Heart left ventricle (tissue), 16 donors: ENCODE measurements at regions not wholly inside any gene's neighbourhood (a gene's known extent, or its start where the extent isn't known, plus 50 kb on each side); places are given as distances from the start of the nearest gene placed in this dataset.

Source experiments
- ATAC-seq, 4 donors: fragments of 200-7000 bp; cut with Tn5 transposase; one replicate each; pipeline ENCODE4 v1.9.1; 2020 to 2022; ENCODE audit warnings: moderate library complexity in 4 of 4, mild to moderate bottlenecking in 3 of 4, moderate number of reproducible peaks in 1 of 4
- DNase-seq, 5 donors: peaks; one replicate each; pipeline ENCODE4 v3.0.0-alpha.2; 2020
- H3K27ac ChIP-seq, 12 donors: fragments of 200-600 bp; sonication (generic) in 4 of 12; one replicate each; pipeline versions ENCODE4 v1.5.0 to v1.8.0; 2016 to 2022; ENCODE audit warnings: mild to moderate bottlenecking in 2 of 12
- H3K27me3 ChIP-seq, 9 donors: fragments of 200-600 bp; sonication (generic) in 2 of 9; one replicate each; pipeline versions ENCODE4 v1.5.1 to v1.8.0; 2016 to 2022; ENCODE audit warnings: mild to moderate bottlenecking in 3 of 9
- H3K36me3 ChIP-seq, 9 donors: fragments of 200-600 bp; sonication (generic) in 2 of 9; one replicate each; pipeline versions ENCODE4 v1.5.0 to v1.8.0; 2018 to 2022; ENCODE audit warnings: mild to moderate bottlenecking in 2 of 9
- H3K4me1 ChIP-seq, 12 donors: fragments of 200-600 bp; sonication (generic) in 4 of 12; one replicate each; pipeline versions ENCODE4 v1.5.0 to v1.8.0; 2016 to 2022; ENCODE audit warnings: mild to moderate bottlenecking in 3 of 12
- H3K4me3 ChIP-seq, 12 donors: fragments of 200-600 bp; sonication (generic) in 4 of 12; one replicate each; pipeline versions ENCODE4 v1.5.0 to v1.8.0; 2017 to 2022; ENCODE audit warnings: mild to moderate bottlenecking in 9 of 12, moderate library complexity in 4 of 12
- H3K9me3 ChIP-seq, 12 donors: fragments of 200-600 bp; sonication (generic) in 4 of 12; one replicate each; pipeline versions ENCODE4 v1.5.0 to v1.8.0; 2016 to 2022; ENCODE audit warnings: mild to moderate bottlenecking in 1 of 12
- POLR2A ChIP-seq, 2 donors: fragments of 450-650 bp; IDR thresholded peaks; one replicate each; pipeline ENCODE4 v1.6.1; 2017; ENCODE audit warnings: antibody characterized with exemption in 2 of 2, mild to moderate bottlenecking in 2 of 2, moderate library complexity in 2 of 2
- WGBS, 4 donors: extraction: QIAGEN DNeasy Blood & Tissue Kit in 2 of 4; methylation state at CpG; one replicate each; pipeline versions ENCODE4 v1.1.5 to v1.1.7; 2013 to 2018; 5-methylcytosine and 5-hydroxymethylcytosine counted together
- intact Hi-C, 10 donors: fragments of 100-400 bp; cut with DNase I; formaldehyde crosslinking; loops; one replicate each; pipeline versions ENCODE4 v1.11.1 to v1.14.2; 2022
- TF ChIP-seq, protein P1 (sequence below), 12 donors: fragments of 200-600 bp; sonication (generic) in 4 of 12; IDR thresholded peaks; one replicate each; pipeline versions ENCODE4 v1.5.0 to v1.8.0; 2018 to 2022; ENCODE audit warnings: antibody characterized with exemption in 12 of 12, mild to moderate bottlenecking in 5 of 12
- donor health status: ischemic (EF 13 %, LVEDD 7.1; RV severe dilation, severe dysfunction).
- donor health status: healthy with polysubstance abuse.
- donor health status: DM: no; HTN: yes; CAD: no.
- donor health status: DM: no; HTN: no; CAD: no.
- donor health status: ischemic (EF 25% LVEDD 6.9; RV normal size, moderate dysfunction).
- donor health status: ischemic (EF 25% LVEDD 5.7; RV mildly dilated, moderate dysfunction).
- donor health status: healthy.
- donor health status: DM: yes; HTN: yes; CAD: no.
- donor health status: ischemic (EF 35%, LVEDD 5.7; RV mildly dilated, moderate dysfunction).
- donor health status: nonischemic (EF 11% LVEDD 7.7; RV severe dilation, severe dysfunction).
- donor health status: DM: yes; HTN: yes; CAD: no.
- donor health status: PGD.
- donor health status: ischemic (EF 29% LVEDD 5.4; RV normal size, mild dysfunction).
- donor health status: nonischemic (EF 23%, LVEDD 6.1; RV moderate dilation, normal function).

DNA sequence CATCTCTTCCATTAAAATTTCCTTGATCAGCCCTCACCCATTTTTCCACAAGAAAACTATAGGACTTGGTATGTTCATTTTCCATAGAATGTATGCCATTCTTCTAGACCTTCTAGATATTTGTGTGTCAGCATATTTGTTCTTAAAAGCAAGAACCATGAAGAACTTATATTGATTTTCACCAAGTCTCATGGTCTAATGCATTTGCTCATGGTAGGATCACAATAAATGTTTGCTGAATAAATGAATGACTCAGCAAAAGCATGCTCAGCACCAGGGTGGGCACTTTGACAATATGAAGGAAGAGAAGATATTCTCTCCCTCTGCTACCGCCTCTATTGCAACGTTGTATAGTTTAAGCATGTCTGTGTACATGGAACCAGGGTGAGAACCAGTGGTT, 805.5 kb upstream of the SLC35B3 start:
- DNase-seq (no peak), ATAC-seq (no peak)
- Histone ChIP-seq H3K27me3 (no peaks in the 10 kb centered on the region), H3K36me3 (no peaks in the 10 kb centered on the region), H3K4me1 (no peaks in the 10 kb centered on the region), H3K9me3 (no peaks in the 10 kb centered on the region), H3K4me3 (no peak overlapping the region), H3K27ac (no peak overlapping the region)
- WGBS, 4 donors = 91 to 100% (median 93%) methylated on average over 2 of the region's 2 CpGs
- TF ChIP-seq POLR2A (IDR thresholded peaks at IDR 0.05) = no peak
- TF ChIP-seq, protein P1, sequence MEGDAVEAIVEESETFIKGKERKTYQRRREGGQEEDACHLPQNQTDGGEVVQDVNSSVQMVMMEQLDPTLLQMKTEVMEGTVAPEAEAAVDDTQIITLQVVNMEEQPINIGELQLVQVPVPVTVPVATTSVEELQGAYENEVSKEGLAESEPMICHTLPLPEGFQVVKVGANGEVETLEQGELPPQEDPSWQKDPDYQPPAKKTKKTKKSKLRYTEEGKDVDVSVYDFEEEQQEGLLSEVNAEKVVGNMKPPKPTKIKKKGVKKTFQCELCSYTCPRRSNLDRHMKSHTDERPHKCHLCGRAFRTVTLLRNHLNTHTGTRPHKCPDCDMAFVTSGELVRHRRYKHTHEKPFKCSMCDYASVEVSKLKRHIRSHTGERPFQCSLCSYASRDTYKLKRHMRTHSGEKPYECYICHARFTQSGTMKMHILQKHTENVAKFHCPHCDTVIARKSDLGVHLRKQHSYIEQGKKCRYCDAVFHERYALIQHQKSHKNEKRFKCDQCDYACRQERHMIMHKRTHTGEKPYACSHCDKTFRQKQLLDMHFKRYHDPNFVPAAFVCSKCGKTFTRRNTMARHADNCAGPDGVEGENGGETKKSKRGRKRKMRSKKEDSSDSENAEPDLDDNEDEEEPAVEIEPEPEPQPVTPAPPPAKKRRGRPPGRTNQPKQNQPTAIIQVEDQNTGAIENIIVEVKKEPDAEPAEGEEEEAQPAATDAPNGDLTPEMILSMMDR (IDR thresholded peaks at IDR 0.05) = no peak
- intact Hi-C loops = no loop called here

DNA sequence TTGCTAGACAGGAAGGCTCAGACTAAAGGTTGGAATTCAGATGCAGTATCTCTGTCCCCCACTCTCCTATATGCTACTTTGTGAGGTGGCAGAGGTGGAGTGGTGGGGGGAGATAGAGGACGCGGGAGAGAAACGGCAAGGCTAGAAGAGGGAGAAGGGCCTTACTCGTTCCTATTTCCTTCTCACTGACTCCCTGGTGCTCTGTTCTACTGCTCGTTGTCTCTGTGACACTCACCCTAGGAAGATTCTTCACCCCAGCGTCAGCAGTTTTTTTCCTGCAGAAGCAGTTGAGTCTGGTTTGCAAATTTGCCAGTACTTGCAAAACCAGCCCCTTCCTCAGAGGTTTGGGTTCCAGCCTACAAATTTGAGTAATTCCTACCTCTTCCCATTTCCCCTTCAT, 801.1 kb upstream of the SLC35B3 start:
- intact Hi-C loops = no loop called here
- ATAC-seq = no peak

DNA sequence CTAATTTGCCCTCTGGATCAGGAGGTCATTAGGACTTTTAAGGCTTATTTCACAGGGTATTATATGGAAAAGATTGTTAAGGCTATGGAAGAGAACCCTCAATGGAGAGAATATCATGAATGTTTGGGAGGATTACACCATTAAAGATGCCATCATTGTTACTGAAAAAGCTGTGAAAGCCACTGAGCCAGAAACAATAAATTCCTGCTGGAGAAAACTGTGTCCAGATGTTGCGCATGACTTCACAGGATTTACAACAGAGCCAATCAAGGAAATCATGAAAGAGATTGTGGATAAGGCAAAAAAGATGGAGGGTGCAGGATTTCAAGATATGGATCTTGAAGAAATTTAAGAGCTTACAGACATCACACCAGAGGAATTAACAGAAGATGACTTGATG, 798.3 kb upstream of the SLC35B3 start:
- Histone ChIP-seq H3K4me1 (no peaks in the 10 kb centered on the region), H3K9me3 (peaks cover 0 to 8% (median 0%) of the 10 kb centered on the region in 12 donors), H3K4me3 (no peak overlapping the region), H3K36me3 (no peaks in the 10 kb centered on the region), H3K27me3 (no peaks in the 10 kb centered on the region), H3K27ac (no peak overlapping the region)
- ATAC-seq (no peak), DNase-seq (no peak)
- 93 to 100% (median 97%) methylated on average over 1 of the region's 1 CpG for WGBS, 4 donors
- TF ChIP-seq POLR2A (IDR thresholded peaks at IDR 0.05) = no peak
- TF ChIP-seq, protein P1 (IDR thresholded peaks at IDR 0.05) = no peak
- intact Hi-C loops = loop anchor here in 1 of 10 donors (2.0 kb wide), 1 partner anchor 21 kb away; no protein-coding TSS in a partner anchor

More for the DNA sequence above, 801.1 kb upstream of the SLC35B3 start:
- no peak overlapping the region for H3K4me3 ChIP-seq
- H3K4me1 ChIP-seq = no peaks in the 10 kb centered on the region
- 47 to 63% (median 60%) methylated on average over 6 of the region's 6 CpGs for WGBS, 4 donors
- no peaks in the 10 kb centered on the region for H3K36me3 ChIP-seq
- peaks cover 0 to 8% (median 0%) of the 10 kb centered on the region in 12 donors for H3K9me3 ChIP-seq
- DNase-seq = no peak
- no peaks in the 10 kb centered on the region for H3K27me3 ChIP-seq
- no peak for TF ChIP-seq POLR2A (IDR thresholded peaks at IDR 0.05)
- TF ChIP-seq, protein P1 (IDR thresholded peaks at IDR 0.05) = no peak
- no peak overlapping the region for H3K27ac ChIP-seq

DNA sequence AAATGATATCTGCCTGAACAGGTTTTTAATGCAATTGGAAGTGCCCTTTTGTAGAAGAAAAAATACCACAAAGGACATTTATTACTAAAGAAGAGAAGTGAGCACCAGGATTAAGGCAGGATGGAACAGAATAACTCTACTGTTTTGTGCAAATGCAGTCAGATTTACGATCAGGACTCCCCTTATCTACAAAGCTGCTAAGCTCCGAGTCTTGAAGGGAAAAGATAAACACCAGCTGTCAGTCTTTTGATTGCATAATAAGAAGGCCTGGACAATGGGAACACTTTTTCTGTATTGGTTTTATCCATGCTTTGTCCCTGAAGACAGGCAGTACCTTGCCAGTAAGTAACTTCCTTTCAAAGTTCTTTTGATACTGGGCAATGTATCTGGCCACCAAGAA, 797.9 kb upstream of the SLC35B3 start:
- Histone ChIP-seq H3K4me1 (no peaks in the 10 kb centered on the region), H3K4me3 (no peak overlapping the region), H3K27me3 (no peaks in the 10 kb centered on the region), H3K36me3 (no peaks in the 10 kb centered on the region), H3K27ac (no peak overlapping the region), H3K9me3 (peaks cover 0 to 8% (median 0%) of the 10 kb centered on the region in 12 donors)
- DNase-seq (no peak), ATAC-seq (no peak)
- intact Hi-C loops = no loop called here
- TF ChIP-seq POLR2A (IDR thresholded peaks at IDR 0.05) = no peak
- TF ChIP-seq, protein P1 (IDR thresholded peaks at IDR 0.05) = no peak
- 5 to 12% (median 8%) methylated on average over 2 of the region's 2 CpGs for WGBS, 4 donors
